ENCODE measurements at regions not wholly inside any gene's neighbourhood (a gene's known extent, or its start where the extent isn't known, plus 50 kb on each side); places are given as distances from the start of the nearest gene placed in this dataset.

GRCh38 chr11:26149585-26149984, 182.3 kb upstream of the ANO3 start:
- TF ChIP-seq TP53 (CRISPR knock-in tag; IDR thresholded peaks at IDR 0.05) (no peak), CTCF (IDR thresholded peaks at IDR 0.05) (no peak), ZNF121 (CRISPR knock-in tag; IDR thresholded peaks at IDR 0.05) (no peak)
